ENCODE measurements at regions not wholly inside any gene's neighbourhood (a gene's known extent, or its start where the extent isn't known, plus 50 kb on each side); places are given as distances from the start of the nearest gene placed in this dataset.
A peak's percentile ranks its signal among the peaks of the same experiment; 100 is the strongest.
"Not testable (repeated sequence)": the region's sequence is repeated elsewhere in the genome, so short reads cannot be mapped to it uniquely, and the experiment has no call there.

DNA sequence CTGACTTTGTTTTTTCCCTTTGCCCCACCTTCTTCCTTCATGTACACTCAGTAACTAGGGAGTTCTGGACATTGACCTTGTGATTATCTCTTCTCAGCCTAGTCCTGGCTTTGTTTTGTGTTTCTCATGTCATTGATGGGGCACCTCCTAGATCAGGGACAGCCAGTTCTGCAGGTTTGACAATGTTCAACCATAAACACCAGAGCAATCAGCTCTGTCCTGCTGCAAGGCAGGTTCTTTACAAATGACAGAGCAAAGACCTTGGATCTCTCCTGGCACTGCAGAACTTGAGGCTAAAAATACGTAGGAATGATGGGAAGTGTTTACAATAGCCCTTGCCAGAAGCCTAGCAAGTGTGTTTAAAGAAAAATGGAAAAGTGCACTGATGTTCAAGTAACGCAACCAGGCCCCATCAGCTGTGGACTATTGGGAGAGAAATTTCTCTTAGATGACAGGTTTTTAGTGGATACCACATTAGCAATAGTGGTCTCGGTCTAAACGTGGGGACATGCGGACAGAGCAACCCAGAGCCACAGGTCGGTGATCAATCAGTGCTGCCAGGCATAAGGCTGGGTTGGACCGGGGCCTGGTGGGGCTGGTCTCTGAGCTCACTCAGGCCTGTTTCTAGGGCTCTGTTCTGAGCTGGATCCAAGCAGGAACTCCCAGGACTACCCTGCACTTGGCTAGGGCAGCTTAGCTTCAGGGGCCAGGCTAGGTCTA lies 76.8 kb downstream of the SOWAHC start:
- no peak for DNase-seq
- intact Hi-C loops (cut with DNase I) = no loop called here

GRCh38 chr2:109692013-109692743 lies 78.0 kb downstream of the SOWAHC start:
- no peak for DNase-seq
- intact Hi-C loops (cut with DNase I) = no loop called here

DNA sequence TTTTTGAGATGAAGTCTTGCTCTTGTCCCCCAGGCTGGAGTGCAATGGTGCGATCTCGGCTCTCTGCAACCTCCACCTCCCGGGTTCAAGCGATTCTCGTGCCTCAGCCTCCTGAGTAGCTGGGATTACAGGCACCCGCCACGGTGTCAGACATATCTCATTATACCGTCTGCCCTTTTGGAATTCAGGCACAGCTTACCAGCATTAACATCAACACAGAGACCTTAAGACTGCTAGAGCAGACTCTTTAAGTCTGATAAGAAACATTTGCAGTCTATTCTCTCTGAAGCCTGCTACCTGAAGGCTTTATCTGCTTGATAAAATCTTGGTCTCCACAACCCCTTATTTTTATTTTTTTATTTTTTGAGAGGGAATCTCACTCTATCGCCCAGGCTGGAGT lies 78.7 kb downstream of the SOWAHC start:
- peak in 1 of 10 donors; percentile 24 for DNase-seq
- intact Hi-C loops (cut with DNase I) = not testable (repeated sequence)

GRCh38 chr2:109693292-109693691 lies 79.1 kb downstream of the SOWAHC start:
- DNase-seq; intact Hi-C loops (cut with DNase I): not testable (repeated sequence)

DNA sequence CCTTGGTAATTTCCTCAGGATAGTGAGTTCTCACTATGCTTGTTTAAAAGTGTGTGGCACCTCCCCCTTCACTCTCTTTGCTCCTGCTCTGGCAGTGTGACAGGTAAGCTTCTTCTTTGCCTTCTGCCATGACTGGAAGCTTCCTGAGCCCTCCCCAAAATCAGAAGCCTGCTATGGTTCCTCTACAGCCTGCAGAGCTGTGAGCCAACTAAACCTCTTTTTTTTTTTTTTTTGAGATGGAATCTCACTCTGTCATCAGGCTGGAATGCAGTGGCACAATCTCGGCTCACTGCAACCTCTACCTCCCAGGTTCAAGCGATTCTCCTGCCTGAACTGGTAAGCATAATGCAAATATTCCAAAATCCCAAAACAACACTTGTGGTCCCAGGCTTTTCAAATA lies 80.0 kb downstream of the SOWAHC start:
- DNase-seq = no peak
- intact Hi-C loops (cut with DNase I) = no loop called here

DNA sequence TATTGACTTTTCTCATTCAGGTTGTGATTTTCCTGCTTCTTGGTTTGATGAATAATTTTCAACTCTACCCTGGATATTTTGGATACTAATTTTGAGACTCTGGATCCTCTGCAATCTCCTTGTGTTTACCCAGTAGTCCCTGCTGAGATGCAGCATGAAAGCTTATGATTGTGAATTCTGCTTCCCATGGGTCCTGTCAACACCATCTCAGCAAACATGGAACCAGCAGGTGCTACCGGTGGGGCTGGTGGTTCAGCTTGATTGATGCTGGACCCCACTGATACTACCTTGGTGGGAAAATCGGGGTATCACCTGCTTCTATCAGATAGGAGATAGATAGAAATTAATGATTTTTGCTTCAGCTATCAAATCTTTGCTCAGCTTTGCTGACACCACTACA lies 81.1 kb downstream of the SOWAHC start:
- DNase-seq = no peak
- intact Hi-C loops (cut with DNase I) = no loop called here

DNA sequence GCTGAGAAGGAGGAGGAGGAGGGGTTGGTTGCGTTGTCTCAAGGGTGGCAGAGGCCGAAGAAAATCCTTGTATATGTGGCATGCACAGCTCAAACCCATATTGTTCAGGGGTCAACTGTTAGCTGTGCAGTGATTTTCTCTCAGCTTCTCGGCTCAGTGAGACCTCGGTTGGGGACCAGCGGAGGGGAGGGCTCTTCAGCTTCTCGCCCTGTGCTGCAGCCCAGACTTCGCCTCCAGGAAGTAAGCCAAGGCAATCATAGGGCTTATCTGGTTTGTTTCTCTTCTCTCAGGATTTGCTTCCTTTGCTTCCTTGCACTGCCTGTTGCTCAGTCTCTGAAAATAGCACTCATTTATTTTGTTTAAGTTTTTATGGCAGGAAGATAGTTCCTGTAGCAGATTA lies 85.5 kb downstream of the SOWAHC start:
- intact Hi-C loops (cut with DNase I) = no loop called here
- no peak for DNase-seq

DNA sequence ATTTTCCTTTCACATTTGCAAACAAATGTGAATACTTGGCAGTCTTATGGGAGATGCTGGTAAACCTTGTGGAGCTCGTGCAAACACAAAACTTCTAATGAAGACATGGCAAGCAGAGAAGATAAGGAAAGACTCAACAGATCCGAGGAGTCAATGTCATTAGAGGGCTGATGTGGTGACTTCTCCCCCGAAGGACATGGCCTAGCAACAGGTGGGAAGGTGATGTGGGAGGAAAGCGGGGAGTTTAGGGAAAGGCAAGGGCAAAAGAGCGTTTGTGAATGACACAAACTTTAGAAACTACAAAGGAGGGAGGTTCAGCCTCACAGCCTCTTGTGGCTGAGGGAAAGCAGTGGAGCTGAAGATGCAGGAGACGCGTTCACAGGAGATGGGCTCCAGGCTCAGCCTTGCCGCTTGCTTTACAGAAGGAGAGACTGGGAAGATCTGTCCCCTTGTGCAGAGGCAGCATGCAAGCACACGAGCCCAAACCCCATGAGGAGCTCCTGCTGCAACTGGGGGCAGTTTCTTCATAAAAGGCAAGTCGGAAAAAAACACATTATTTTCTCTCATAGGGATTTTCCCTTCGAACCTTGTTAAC lies 86.6 kb downstream of the SOWAHC start:
- intact Hi-C loops (cut with DNase I) = no loop called here

DNA sequence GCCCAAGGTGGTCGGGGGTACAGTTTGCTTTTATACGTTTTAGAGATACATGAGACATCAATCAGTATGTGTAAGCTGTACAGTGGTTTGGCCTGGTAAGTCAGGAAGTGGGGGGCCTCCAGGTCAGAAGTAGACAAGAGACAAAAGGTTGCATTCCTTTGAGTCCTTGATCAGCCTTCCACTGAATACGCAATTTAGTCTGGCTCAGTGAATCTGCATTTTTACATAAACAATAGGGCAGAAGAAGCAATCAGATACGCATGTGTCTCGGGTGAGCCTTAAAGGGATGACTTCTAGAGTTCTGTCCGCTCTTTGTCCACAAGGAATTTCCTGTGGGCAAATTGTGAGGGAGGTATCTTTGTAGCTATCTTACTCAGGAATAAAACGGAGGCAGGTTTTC lies 87.2 kb downstream of the SOWAHC start:
- DNase-seq = no peak
- intact Hi-C loops (cut with DNase I) = no loop called here

More for the DNA sequence above, 86.6 kb downstream of the SOWAHC start:
- no peak for DNase-seq

GRCh38 chr2:109702250-109702985 lies 88.3 kb downstream of the SOWAHC start:
- no peak for DNase-seq
- intact Hi-C loops (cut with DNase I) = no loop called here

DNA sequence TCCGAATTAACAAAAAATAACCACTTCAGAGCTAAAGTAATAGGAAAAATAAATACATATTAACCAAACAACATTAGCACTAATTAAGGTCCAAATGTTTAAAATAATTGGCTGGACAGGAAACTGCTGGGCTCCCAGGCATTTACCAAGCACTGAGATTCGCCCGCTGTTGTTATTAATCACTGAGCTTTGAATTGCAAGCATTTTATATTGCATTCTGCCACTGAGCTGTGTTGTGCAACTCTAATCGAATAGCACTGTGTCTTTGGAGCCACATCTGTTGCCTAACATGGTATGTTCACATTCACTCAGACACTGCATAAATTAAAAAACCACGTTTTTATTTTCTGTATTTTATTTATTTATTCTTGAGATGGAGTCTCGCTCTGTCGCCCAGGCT lies 88.9 kb downstream of the SOWAHC start:
- intact Hi-C loops (cut with DNase I) = no loop called here
- no peak for DNase-seq

DNA sequence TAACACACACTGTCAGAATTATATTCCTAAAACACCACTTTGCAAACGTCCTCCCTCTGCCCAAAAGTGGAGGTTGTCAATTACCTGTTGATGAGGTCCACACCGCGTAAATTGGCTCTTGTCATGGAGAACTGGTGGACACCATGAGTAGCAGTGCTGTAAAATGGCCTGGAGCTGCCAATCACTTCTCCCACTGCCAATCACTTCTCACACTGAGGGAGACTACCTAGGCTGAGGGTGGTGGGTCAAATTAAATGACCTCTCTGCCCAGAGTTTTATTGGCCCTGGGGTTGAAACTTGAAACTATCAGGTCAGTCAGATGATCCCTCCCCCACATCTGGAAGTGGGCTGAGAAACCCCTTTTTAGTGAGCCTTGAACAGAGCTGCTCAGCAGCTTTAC lies 89.6 kb downstream of the SOWAHC start:
- DNase-seq = no peak
- intact Hi-C loops (cut with DNase I) = no loop called here

- no peak for DNase-seq
- intact Hi-C loops (cut with DNase I) = no loop called here
These were observed 86.6 kb upstream of the RGPD5 start for GRCh38 chr2:109707281-109708147.

- intact Hi-C loops (cut with DNase I) = no loop called here
- no peak for DNase-seq
These were observed 83.4 kb upstream of the RGPD5 start for GRCh38 chr2:109710505-109711229.

- no peak for DNase-seq
- intact Hi-C loops (cut with DNase I) = no loop called here
These were observed 82.6 kb upstream of the RGPD5 start for GRCh38 chr2:109711230-109712122.

GRCh38 chr2:109712123-109712449 lies 82.0 kb upstream of the RGPD5 start:
- intact Hi-C loops (cut with DNase I) = no loop called here
- no peak for DNase-seq

DNA sequence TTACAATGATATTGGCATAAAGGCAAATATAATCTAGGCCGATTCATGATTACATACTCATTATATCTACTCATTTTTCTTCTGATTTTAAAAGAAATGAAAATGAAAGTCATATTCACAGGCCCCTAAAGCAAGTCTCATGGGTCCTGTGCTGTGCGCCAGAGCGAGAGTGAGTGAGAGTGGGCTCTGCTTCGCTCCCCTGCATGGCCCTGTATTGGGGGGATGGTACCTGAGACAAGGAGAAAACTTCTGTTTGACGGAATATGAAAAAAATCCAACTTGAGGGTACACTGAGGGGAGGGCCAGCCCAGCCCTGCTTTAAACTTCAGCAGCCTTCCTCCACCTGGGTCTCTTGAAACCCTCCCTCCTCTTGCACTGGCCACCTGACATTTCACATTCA lies 81.4 kb upstream of the RGPD5 start:
- intact Hi-C loops (cut with DNase I) = no loop called here
- DNase-seq = no peak

- intact Hi-C loops (cut with DNase I) = no loop called here
- DNase-seq = no peak
These were observed 78.7 kb upstream of the RGPD5 start for GRCh38 chr2:109715313-109715805.
